ENCODE measurements at regions not wholly inside any gene's neighbourhood (a gene's known extent, or its start where the extent isn't known, plus 50 kb on each side); places are given as distances from the start of the nearest gene placed in this dataset.
"Not testable (repeated sequence)": the region's sequence is repeated elsewhere in the genome, so short reads cannot be mapped to it uniquely, and the experiment has no call there.

- DNase-seq, result no peak
These were observed 432.5 kb upstream of the MEF2C start for GRCh38 chr5:89315286-89316100.

DNA sequence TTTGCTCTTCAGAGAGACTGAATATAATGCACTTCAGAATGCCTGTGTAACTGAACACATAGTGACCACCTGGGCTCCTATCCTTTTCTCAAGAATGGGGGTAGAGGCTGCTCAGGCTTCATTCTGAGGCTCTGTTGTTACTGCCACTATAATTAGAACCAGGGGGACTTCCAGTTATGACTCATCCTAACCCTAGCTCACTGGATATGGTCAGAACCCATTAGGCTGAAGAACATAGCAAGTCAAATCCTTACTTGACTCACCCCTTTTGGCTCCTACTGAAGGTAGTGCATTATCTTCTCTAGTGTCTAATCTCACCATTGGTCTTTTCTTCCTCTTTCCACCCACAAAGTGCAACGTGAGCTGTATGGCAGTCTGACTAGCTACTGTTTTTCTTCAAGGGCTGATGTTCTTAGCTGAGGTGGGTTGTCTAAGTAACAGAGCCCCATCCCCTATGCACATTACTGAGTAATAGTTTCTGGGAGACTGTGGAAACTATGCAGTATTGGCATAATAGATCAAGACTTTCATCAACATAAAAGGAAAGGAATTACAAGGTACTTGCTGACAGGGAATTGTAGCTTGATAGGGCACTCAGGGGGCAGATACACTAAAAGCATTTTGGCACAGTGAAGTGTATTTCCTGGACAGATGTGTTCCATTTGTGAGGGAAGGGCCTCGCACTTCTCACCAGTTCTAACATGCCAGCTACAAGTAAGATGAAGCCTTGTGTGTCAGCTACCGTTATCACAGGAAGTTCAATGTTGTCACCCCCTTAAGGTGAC, 431.0 kb upstream of the MEF2C start:
- no peak for DNase-seq

GRCh38 chr5:89313044-89313443, 430.1 kb upstream of the MEF2C start:
- DNase-seq, result no peak

DNA sequence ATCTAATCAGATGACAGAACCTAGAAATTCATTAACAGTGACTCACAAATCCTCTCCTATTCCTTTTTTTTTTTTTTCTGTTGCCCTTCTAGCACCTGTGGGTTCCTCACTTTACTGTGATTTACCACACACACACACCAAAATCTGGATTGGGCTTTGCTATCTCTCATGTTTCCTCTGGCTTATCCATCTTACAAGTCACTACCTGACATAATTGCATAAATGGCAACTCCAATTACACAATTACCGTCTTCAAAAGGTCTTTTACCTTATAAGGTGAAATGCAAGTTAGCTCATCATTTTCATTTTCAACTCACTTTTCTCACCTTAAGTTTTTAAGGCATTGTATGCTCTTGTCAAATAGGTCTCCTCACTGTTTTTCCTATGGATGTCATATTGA, 426.3 kb upstream of the MEF2C start:
- DNase-seq, result no peak

DNA sequence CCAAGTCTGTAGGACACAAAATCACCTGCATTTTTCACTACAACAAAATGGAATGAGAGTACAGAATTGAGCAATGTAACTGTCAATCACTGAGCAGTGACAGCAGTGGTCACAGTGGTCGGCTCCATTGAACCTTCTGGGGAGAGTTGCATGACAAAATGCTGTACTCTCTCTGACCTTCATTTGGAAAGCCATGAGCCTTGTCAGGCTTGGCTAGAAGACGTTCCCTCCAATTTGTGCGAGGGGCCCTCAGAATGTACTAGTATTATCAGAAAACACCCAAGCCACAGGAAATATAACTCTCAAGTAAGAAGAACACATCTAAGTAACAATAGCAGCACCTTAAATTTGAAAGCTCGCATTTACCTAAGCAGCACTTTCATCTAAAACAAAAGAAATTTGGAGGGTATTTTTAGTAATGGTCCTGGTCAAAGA, 425.6 kb upstream of the MEF2C start:
- DNase-seq, result no peak

DNA sequence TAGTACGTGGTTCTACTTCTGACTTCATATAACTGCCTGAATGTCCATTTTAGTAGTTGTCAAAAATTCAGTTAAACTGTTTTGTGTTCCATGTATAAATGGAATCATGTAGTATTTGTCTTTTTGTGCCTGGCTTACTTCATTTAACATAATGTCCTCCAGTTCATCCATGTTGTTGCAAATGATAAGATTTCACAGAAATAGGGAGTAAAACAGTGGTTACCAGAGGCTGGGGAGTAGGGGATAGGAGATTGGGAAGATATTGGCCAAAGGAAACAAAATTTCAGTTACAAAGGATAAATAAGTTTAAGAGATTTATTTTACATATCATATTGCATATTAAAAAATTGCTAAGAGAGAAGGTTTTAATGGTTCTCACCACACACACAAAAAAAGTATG, 425.0 kb upstream of the MEF2C start:
- DNase-seq, result no peak

DNA sequence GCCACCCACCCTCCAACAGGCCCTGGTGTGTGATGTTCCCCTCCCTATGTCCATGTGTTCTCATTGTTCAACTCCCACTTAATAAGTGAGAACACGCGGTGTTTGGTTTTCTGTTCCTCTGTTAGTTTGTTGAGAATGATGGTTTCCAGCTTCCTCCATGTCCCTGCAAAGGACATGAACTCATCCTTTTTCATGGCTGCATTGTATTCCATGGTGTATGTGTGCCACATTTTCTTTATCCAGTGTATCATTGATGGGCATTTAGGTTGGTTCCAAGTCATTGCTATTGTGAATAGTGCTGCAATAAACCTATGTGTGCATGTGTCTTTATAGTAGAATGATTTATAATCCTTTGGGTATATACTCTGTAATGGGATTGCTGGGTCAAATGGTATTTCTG, 424.2 kb upstream of the MEF2C start:
- not testable (repeated sequence) for DNase-seq

GRCh38 chr5:89303033-89303480, 420.1 kb upstream of the MEF2C start:
- no peak for DNase-seq

GRCh38 chr5:89302102-89302891, 419.3 kb upstream of the MEF2C start:
- no peak for DNase-seq

- no peak for DNase-seq
These were observed 418.5 kb upstream of the MEF2C start for GRCh38 chr5:89301321-89302025.

DNA sequence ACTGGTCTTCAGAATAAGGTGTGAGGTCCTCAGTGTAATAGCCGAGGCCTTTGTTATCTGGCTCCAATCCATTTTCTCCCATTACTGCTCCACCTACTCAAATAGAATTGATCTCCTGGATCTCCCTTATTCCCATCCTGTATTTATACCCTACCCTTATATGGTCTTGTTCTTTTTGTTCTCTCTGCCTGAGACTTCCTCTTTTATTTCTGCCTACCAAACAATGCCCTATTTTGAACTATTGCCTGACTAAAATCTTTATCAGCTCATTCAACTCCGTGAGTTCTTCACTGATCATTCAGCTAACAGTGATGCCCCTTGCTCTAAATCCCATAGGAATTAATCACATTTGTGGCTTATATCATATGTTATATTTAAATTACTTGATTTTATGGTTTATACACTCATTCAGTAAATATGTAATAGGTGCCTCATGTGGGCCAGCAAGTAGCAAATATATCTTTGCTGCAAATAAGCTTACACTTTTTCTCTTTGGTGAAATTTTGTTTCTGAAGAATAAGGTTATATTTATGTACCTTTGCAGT, 417.5 kb upstream of the MEF2C start:
- DNase-seq, result no peak

- no peak for DNase-seq
These were observed 417.0 kb upstream of the MEF2C start for GRCh38 chr5:89299998-89300397.

- no peak for DNase-seq
These were observed 414.1 kb upstream of the MEF2C start for GRCh38 chr5:89297066-89297465.

- DNase-seq, result no peak
These were observed 410.8 kb upstream of the MEF2C start for GRCh38 chr5:89293810-89294209.

DNA sequence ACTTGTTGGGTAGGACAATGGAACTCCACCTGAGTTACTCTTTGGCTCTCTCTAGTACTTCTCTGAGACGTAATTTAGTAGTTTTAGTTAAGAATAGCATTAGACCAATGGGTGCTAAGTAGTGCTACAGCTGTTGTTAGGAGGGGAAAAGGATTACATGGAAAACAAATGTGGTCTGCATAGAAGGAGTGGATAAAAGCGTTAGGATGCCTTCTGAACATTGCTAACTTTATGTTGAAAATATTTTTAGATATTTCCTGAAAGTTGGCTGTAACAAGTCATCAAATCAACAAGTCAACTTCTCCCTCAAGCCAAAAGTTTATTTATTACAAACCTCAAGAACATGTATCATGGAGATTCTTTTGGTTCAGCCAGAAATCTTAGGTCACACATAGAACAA, 409.5 kb upstream of the MEF2C start:
- DNase-seq, result no peak

DNA sequence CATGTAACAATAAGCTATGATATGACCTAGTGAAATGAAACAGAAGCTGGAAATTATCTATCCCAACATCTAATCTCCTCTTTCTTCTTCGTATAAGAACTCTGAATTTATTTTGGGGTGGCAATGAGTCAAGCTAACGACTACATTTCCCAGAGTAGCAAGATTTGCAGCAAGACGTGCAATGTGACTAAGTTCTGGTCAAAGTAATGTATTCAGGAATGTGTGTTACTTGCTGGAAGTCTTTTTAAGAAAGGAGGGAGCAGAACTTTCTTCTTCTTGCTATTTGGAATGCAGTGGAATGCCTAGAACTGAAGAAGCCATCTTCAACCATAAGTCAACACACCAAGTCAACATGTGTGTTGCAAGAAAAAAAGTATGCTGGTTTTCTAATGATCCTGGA, 406.6 kb upstream of the MEF2C start:
- DNase-seq, result no peak

DNA sequence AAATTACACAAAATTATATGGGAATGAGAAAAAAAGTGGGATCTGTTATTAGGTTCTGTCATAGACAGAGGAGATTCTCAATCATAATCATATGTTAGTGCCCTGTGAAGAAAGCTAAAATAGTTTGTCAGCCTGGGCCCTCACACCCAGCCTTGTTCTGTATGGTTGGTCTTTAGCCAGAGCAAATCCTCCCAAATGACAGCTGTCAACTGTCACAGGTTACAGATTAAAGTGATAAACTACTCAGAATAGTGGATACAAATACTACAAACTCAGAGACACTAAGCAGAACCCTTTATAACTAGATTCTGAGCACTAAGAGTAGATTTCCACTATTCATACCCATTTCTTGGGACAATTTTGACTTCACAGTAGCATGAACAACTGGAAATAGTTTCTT, 405.0 kb upstream of the MEF2C start:
- no peak for DNase-seq

- no peak for DNase-seq
These were observed 403.3 kb upstream of the MEF2C start for GRCh38 chr5:89286320-89286719.

- DNase-seq, result no peak
These were observed 400.9 kb upstream of the MEF2C start for GRCh38 chr5:89283728-89284493.

GRCh38 chr5:89282554-89283510, 399.8 kb upstream of the MEF2C start:
- DNase-seq, result no peak

Measured in GOT3 (cell line).